HG02870 (cell line): ENCODE measurements at regions not wholly inside any gene's neighbourhood (a gene's known extent, or its start where the extent isn't known, plus 50 kb on each side); places are given as distances from the start of the nearest gene placed in this dataset.

Experiments
- ATAC-seq: cut with Tn5 transposase; IDR thresholded peaks from one replicate; pipeline ENCODE4 v1.9.1; 2021; ENCODE audit warnings: mild to moderate bottlenecking, moderate library complexity; ENCODE audit not compliant: unreplicated experiment

- ATAC-seq = no peak
Measured at GRCh38 chrX:63884821-63885790, 100.1 kb upstream of the ARHGEF9 start.

DNA sequence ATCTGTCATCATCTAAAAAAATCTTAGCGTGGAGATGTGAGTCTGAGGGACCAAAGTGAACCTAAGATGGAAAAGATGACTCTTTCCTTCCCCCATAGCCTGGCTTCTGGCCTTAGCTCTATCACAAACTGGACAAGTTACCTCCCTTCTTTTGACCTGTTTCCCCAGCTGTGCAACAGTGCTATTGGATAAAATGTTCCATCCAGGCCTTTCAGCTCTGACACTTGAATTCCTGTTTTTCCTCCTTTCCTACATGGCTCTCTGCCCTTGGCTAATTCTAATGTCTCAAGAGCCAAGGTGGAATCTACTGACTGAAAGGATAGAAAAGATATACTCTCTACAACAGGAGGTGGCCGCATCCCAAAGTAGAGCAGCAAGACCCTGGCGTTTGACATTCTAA is 84.5 kb upstream of the ARHGEF9 start:
- ATAC-seq = no peak

DNA sequence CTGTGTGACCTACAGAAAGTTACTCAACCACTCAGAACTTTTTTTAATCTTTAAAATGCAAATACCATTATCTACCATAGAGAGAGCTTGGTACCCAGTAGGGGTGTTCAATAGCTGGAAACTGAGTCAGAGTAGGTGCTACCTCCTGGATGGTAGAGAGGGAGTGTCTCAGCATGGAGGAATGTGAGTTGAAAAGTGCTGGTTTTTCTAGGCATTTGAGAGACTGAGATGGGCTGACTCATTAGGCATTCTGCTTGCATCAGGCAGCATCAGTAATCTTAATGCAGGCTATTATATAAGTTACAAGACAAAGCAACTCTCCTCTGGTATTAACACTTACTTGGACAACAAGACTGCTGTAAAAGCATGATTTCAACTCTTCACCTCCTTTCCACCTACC is 70.9 kb upstream of the ARHGEF9 start:
- ATAC-seq = no peak

- ATAC-seq = no peak
Measured at GRCh38 chrX:63835361-63835760, 50.3 kb upstream of the ARHGEF9 start.
